RWPE2 (cell line): ENCODE measurements at regions not wholly inside any gene's neighbourhood (a gene's known extent, or its start where the extent isn't known, plus 50 kb on each side); places are given as distances from the start of the nearest gene placed in this dataset.

Source experiments
- ATAC-seq: fragments of 200-7000 bp; cut with Tn5 transposase; 3 replicates; pipeline ENCODE4 v1.9.1; 2021; ENCODE audit warnings: low read depth
- DNase-seq: peaks from one replicate; pipeline ENCODE4 v3.0.0-alpha.2; 2020; ENCODE audit warnings: low spot score
- H3K27ac ChIP-seq: fragments of 450-650 bp; 2 replicates; pipeline ENCODE4 v1.5.1; 2017; ENCODE audit warnings: mild to moderate bottlenecking; ENCODE audit not compliant: poor library complexity, severe bottlenecking
- H3K27me3 ChIP-seq: fragments of 250-450 bp; sonication (Bioruptor Pico); 2 replicates; pipeline ENCODE4 v1.5.1; 2021; ENCODE audit warnings: mild to moderate bottlenecking, moderate library complexity; ENCODE audit not compliant: insufficient read depth, poor library complexity, severe bottlenecking
- H3K36me3 ChIP-seq: fragments of 250-450 bp; sonication (Bioruptor Pico); 2 replicates; pipeline ENCODE4 v1.5.1; 2020; ENCODE audit warnings: low read depth, mild to moderate bottlenecking, moderate library complexity
- H3K4me1 ChIP-seq: fragments of 250-450 bp; sonication (Bioruptor Pico); 2 replicates; pipeline ENCODE4 v1.5.1; 2021; ENCODE audit warnings: mild to moderate bottlenecking, moderate library complexity; ENCODE audit not compliant: insufficient read depth, poor library complexity, severe bottlenecking
- H3K4me3 ChIP-seq: fragments of 250-450 bp; sonication (Bioruptor Pico); 2 replicates; pipeline ENCODE4 v1.5.1; 2021; ENCODE audit warnings: mild to moderate bottlenecking, moderate library complexity; ENCODE audit not compliant: severe bottlenecking
- H3K9me3 ChIP-seq: fragments of 250-450 bp; sonication (Bioruptor Pico); 2 replicates; pipeline ENCODE4 v1.5.1; 2021; ENCODE audit warnings: mild to moderate bottlenecking, moderate library complexity; ENCODE audit not compliant: severe bottlenecking
- TF ChIP-seq, protein P1 (sequence below): fragments of 450-650 bp; IDR thresholded peaks from one replicate; pipeline ENCODE4 v1.5.1; 2017; ENCODE audit warnings: mild to moderate bottlenecking, moderate library complexity; ENCODE audit not compliant: poor library complexity, severe bottlenecking

DNA sequence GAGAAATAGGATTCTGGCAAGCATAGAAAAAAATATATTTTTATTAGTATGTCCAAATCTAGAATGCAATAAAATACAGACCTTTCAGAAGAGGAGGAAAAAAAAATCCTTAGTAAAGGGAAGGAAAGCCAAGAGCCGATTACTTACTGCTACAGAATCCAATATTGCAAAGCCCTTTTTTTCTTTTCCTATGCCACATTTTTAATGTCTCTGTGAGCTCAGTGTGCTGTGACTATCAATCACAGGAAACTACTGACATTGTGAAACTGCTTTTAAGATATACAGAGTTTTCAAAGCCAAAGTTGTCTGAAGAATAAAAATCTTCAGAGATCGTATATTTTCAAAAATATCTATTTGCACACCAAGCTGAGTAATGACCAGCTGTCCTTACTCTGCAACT lies 120.4 kb downstream of the CHD9NB start:
- Histone ChIP-seq H3K27ac (no peak overlapping the region), H3K9me3 (no peaks in the 10 kb centered on the region), H3K4me3 (no peak overlapping the region), H3K27me3 (no peaks in the 10 kb centered on the region), H3K36me3 (no peaks in the 10 kb centered on the region), H3K4me1 (no peaks in the 10 kb centered on the region)
- DNase-seq (no peak), ATAC-seq (no peak)
- TF ChIP-seq, protein P1, sequence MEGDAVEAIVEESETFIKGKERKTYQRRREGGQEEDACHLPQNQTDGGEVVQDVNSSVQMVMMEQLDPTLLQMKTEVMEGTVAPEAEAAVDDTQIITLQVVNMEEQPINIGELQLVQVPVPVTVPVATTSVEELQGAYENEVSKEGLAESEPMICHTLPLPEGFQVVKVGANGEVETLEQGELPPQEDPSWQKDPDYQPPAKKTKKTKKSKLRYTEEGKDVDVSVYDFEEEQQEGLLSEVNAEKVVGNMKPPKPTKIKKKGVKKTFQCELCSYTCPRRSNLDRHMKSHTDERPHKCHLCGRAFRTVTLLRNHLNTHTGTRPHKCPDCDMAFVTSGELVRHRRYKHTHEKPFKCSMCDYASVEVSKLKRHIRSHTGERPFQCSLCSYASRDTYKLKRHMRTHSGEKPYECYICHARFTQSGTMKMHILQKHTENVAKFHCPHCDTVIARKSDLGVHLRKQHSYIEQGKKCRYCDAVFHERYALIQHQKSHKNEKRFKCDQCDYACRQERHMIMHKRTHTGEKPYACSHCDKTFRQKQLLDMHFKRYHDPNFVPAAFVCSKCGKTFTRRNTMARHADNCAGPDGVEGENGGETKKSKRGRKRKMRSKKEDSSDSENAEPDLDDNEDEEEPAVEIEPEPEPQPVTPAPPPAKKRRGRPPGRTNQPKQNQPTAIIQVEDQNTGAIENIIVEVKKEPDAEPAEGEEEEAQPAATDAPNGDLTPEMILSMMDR: no peak

DNA sequence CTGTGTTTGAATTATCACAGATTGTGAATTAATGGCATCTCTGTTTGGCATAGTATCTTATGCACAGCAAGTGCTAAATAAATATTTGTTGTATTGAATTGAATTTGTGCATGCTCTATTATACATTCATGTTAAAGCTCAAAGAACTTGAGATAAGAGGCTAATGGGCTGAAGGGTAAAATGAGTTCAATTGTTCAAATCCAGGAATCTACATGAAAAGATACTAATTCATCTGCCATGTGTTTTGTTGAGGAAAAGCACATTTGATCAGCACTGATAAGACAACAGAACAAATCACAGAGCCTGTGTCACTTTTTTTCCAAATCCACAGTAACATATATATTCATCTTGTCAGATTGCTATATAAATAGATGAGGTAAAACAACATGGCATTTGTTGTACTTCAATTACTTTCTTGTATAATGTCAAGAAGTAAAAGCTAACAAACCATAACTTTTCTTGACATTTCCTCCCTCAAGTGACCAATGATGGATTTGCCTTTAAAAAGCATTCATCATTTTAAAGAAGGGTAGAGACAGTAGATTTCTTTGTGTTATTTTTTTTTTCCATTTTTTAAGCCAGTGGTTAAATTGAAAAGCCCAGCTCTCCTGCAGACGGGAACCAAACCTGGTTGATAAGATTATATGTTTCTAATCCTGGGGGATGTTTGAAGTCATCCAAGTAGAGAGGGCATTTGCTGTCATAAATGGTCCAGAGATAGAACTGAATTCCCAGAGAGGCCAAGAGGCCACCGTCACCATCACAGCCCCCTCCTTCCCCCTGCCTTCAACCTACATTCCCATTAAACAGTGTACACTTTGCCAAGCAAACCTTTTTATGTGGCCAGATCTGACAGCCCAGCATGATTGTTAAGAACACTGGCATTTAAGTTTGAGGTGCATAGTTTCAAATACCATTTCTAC lies 123.0 kb downstream of the CHD9NB start:
- ATAC-seq (no peak), DNase-seq (no peak)
- no peaks in the 10 kb centered on the region for H3K9me3 ChIP-seq
- no peaks in the 10 kb centered on the region for H3K36me3 ChIP-seq
- H3K4me3 ChIP-seq: no peak overlapping the region
- H3K27me3 ChIP-seq: no peaks in the 10 kb centered on the region
- no peak overlapping the region for H3K27ac ChIP-seq
- H3K4me1 ChIP-seq: no peaks in the 10 kb centered on the region
- TF ChIP-seq, protein P1: no peak

DNA sequence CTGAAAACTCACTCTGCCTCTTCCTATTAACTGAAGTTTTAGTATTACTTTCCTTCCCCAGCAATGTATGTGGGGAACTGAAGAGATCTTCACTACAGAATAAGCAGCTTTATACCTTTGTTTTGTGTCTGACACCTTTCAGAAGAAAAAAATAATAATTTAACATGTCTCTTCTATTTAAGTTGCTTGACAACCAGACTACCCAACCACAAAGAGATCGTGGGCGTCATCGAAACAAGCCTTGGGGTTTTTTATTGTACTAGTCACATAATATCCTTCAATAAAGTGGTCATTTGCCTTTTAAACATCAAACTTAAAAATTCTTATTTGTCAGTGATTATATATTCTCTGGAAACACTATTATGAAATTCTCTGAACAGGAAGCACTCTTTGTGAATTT lies 123.7 kb downstream of the CHD9NB start:
- no peaks in the 10 kb centered on the region for H3K27me3 ChIP-seq
- no peak overlapping the region for H3K27ac ChIP-seq
- DNase-seq: no peak
- no peaks in the 10 kb centered on the region for H3K9me3 ChIP-seq
- TF ChIP-seq, protein P1: no peak
- H3K4me3 ChIP-seq: no peak overlapping the region
- no peaks in the 10 kb centered on the region for H3K4me1 ChIP-seq
- no peaks in the 10 kb centered on the region for H3K36me3 ChIP-seq
- ATAC-seq: no peak

DNA sequence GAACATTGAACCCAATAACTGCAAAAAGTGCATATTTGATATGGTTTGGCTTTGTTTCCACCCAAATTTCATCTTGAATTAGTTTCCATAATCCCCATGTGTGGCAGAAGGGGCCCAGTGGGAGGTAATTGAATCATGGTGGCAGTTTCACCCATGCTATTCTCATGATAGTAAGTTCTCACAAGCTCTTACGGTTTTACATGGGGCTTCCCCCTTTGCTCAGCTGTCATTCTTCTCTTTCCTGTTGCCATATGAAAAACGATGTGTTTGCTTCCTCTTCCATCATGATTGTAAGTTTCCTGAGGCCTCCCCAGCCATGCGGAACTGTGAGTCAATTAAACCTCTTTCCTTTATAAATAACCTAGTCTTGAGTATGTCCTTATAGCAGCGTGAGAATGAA lies 127.6 kb downstream of the CHD9NB start:
- H3K27ac ChIP-seq: no peak overlapping the region
- ATAC-seq (no peak), DNase-seq (no peak)
- TF ChIP-seq, protein P1: no peak
- H3K9me3 ChIP-seq: no peaks in the 10 kb centered on the region
- H3K4me1 ChIP-seq: no peaks in the 10 kb centered on the region
- H3K36me3 ChIP-seq: no peaks in the 10 kb centered on the region
- peaks cover 4% of the 10 kb centered on the region for H3K27me3 ChIP-seq
- H3K4me3 ChIP-seq: no peak overlapping the region

DNA sequence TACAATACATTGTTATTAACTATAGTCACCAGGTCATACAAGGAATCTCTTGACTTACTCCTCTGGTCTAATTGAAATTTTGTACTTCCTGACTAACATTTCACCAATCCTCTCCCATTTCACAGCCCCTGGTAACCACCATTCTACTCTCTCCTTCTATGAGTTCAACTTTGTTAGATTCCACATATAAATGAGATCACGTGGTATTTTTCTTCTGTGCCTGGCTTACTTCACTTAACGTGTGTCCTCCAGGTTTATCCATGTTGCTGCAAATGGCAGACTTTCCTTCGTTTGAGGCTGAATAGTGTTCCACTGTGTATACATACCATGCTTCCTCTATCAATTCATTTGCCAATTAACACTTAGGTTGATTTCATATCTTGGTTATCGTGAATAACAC lies 128.5 kb downstream of the CHD9NB start:
- TF ChIP-seq, protein P1: no peak
- Histone ChIP-seq H3K4me3 (no peak overlapping the region), H3K4me1 (no peaks in the 10 kb centered on the region), H3K36me3 (no peaks in the 10 kb centered on the region), H3K27ac (no peak overlapping the region), H3K27me3 (peaks cover 8% of the 10 kb centered on the region), H3K9me3 (no peaks in the 10 kb centered on the region)
- DNase-seq: no peak
- no peak for ATAC-seq
